ENCODE measurements at regions not wholly inside any gene's neighbourhood (a gene's known extent, or its start where the extent isn't known, plus 50 kb on each side); places are given as distances from the start of the nearest gene placed in this dataset.

DNA sequence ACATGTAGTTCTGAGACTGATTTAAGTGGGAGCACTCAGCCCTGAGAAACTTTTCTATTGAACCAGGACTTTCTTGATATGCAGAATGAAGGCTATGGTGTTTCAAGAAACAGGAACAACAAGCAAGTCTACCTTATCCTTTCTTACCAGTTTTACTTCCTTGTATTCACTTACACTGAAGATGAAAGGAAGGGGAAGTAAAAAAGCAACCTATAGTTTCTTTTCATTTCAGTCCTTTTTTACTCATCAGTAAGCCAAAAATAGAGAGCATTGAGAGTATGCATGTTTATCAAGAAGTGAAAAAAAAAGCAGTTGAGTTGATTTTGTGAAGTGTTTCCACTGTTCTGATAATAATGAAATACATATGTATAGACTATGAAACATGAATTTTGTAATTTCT is 1010.3 kb downstream of the AMY1C start:
- H3K4me1 ChIP-seq (ENCODE audit: control insufficient read depth, insufficient read depth, low read length) = no peaks in the 10 kb centered on the region
- no TSS peak for BruUV-seq (replicated peaks)

DNA sequence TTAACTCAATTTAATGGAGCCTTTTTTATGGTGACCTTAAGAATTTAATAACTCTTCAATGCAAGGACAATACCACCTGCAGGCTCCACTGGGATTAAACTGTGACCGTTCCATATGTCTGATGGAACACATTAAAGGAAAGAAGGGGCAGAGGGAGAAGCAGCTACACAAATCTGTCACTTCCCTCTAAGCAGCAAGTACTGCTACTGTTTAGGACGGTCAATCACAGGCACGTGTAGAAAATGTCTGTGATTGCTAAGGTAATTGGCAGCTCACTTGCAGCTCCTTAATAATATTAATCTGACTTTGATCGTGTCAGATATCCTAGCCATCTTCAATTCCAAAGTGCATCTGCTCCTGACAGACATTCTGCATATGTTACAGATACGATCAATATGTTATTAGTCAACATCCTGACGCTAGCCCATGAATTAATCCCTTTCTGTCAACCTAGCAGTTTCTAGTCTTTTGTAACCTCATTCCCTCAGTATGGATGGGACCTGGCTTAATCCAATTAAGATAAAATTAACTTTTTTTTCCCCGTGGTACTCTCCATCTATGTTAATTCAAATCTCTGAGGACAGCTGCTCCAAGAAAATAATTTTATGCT is 1012.4 kb downstream of the AMY1C start:
- no peak overlapping the region for H3K27ac ChIP-seq (ENCODE audit: low read length)
- H3K4me1 ChIP-seq (ENCODE audit: control insufficient read depth, insufficient read depth, low read length) = no peaks in the 10 kb centered on the region
- no peak overlapping the region for H3K4me3 ChIP-seq (ENCODE audit: low read depth in 2 of 2, low read length in 2 of 2)
- TF ChIP-seq, protein P1, sequence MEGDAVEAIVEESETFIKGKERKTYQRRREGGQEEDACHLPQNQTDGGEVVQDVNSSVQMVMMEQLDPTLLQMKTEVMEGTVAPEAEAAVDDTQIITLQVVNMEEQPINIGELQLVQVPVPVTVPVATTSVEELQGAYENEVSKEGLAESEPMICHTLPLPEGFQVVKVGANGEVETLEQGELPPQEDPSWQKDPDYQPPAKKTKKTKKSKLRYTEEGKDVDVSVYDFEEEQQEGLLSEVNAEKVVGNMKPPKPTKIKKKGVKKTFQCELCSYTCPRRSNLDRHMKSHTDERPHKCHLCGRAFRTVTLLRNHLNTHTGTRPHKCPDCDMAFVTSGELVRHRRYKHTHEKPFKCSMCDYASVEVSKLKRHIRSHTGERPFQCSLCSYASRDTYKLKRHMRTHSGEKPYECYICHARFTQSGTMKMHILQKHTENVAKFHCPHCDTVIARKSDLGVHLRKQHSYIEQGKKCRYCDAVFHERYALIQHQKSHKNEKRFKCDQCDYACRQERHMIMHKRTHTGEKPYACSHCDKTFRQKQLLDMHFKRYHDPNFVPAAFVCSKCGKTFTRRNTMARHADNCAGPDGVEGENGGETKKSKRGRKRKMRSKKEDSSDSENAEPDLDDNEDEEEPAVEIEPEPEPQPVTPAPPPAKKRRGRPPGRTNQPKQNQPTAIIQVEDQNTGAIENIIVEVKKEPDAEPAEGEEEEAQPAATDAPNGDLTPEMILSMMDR (IDR thresholded peaks at IDR 0.05) = no peak
- TF ChIP-seq SIN3A (IDR thresholded peaks at IDR 0.05; ENCODE audit: borderline replicate concordance, insufficient read depth, low read depth, low read length) (no peak), TCF7L2 (IDR thresholded peaks at IDR 0.05; ENCODE audit: low read depth, low read length) (no peak), POLR2AphosphoS5 (IDR thresholded peaks at IDR 0.05; ENCODE audit: low read depth, low read length) (no peak)
- TF ChIP-seq, protein P2, sequence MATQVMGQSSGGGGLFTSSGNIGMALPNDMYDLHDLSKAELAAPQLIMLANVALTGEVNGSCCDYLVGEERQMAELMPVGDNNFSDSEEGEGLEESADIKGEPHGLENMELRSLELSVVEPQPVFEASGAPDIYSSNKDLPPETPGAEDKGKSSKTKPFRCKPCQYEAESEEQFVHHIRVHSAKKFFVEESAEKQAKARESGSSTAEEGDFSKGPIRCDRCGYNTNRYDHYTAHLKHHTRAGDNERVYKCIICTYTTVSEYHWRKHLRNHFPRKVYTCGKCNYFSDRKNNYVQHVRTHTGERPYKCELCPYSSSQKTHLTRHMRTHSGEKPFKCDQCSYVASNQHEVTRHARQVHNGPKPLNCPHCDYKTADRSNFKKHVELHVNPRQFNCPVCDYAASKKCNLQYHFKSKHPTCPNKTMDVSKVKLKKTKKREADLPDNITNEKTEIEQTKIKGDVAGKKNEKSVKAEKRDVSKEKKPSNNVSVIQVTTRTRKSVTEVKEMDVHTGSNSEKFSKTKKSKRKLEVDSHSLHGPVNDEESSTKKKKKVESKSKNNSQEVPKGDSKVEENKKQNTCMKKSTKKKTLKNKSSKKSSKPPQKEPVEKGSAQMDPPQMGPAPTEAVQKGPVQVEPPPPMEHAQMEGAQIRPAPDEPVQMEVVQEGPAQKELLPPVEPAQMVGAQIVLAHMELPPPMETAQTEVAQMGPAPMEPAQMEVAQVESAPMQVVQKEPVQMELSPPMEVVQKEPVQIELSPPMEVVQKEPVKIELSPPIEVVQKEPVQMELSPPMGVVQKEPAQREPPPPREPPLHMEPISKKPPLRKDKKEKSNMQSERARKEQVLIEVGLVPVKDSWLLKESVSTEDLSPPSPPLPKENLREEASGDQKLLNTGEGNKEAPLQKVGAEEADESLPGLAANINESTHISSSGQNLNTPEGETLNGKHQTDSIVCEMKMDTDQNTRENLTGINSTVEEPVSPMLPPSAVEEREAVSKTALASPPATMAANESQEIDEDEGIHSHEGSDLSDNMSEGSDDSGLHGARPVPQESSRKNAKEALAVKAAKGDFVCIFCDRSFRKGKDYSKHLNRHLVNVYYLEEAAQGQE (IDR thresholded peaks at IDR 0.05; ENCODE audit: insufficient read depth in 1 of 2, low read depth in 2 of 2, low read length in 1 of 2) = no peak
- ChIA-PET CTCF (no interaction called here), POLR2A (no interaction called here)
- in situ Hi-C loops (cut with HindIII; ENCODE audit: low pct_unique_long_range_greater_than_20kb, low sequenced_read_pairs) (no loop called here), intact Hi-C loops (cut with micrococcal nuclease; ENCODE audit: unreplicated experiment) (no loop called here)
- no peaks in the 10 kb centered on the region for H3K27me3 ChIP-seq (ENCODE audit: control insufficient read depth, insufficient read depth, low read length)
- H3K36me3 ChIP-seq (ENCODE audit: control insufficient read depth, insufficient read depth, low read length) = no peaks in the 10 kb centered on the region
- BruUV-seq (replicated peaks) = no TSS peak
- ATAC-seq (no peak), DNase-seq (ENCODE audit: low read depth, low spot score) (no peak)
- H3K9me3 ChIP-seq (ENCODE audit: control insufficient read depth, insufficient read depth, low read depth, low read length) = no peaks in the 10 kb centered on the region

More for the DNA sequence above, 1010.3 kb downstream of the AMY1C start:
- intact Hi-C loops (cut with micrococcal nuclease; ENCODE audit: unreplicated experiment) = no loop called here
- no peak for ATAC-seq
- H3K27ac ChIP-seq (ENCODE audit: low read length) = no peak overlapping the region
- DNase-seq (ENCODE audit: low read depth, low spot score) = no peak
- H3K36me3 ChIP-seq (ENCODE audit: control insufficient read depth, insufficient read depth, low read length) = no peaks in the 10 kb centered on the region
- TF ChIP-seq SIN3A (IDR thresholded peaks at IDR 0.05; ENCODE audit: borderline replicate concordance, insufficient read depth, low read depth, low read length) (no peak), POLR2AphosphoS5 (IDR thresholded peaks at IDR 0.05; ENCODE audit: low read depth, low read length) (no peak), TCF7L2 (IDR thresholded peaks at IDR 0.05; ENCODE audit: low read depth, low read length) (no peak)
- TF ChIP-seq, protein P1 (IDR thresholded peaks at IDR 0.05) = no peak
- TF ChIP-seq, protein P2 (IDR thresholded peaks at IDR 0.05; ENCODE audit: insufficient read depth in 1 of 2, low read depth in 2 of 2, low read length in 1 of 2) = no peak
- H3K9me3 ChIP-seq (ENCODE audit: control insufficient read depth, insufficient read depth, low read depth, low read length) = no peaks in the 10 kb centered on the region
- in situ Hi-C loops (cut with HindIII; ENCODE audit: low pct_unique_long_range_greater_than_20kb, low sequenced_read_pairs) = no loop called here
- ChIA-PET CTCF (no interaction called here), POLR2A (no interaction called here)
- no peak overlapping the region for H3K4me3 ChIP-seq (ENCODE audit: low read depth in 2 of 2, low read length in 2 of 2)
- no peaks in the 10 kb centered on the region for H3K27me3 ChIP-seq (ENCODE audit: control insufficient read depth, insufficient read depth, low read length)

Data from Panc1 (cell line).